Smooth muscle cell (in vitro differentiated cells): ENCODE measurements at regions not wholly inside any gene's neighbourhood (a gene's known extent, or its start where the extent isn't known, plus 50 kb on each side); places are given as distances from the start of the nearest gene placed in this dataset.

Experiments used
- DNase-seq: peaks from one replicate; lab custom pipeline; 2025; ENCODE audit not compliant: unreplicated experiment; lab: John Stamatoyannopoulos, UW
- H2AFZ ChIP-seq: fragments of 200-600 bp; sonication (generic); 2 replicates; pipeline ENCODE4 v1.6.0; 2016; ENCODE audit warnings: antibody characterized with exemption, low read depth, mild to moderate bottlenecking
- H3F3A ChIP-seq: fragments of 200-600 bp; sonication (generic); 2 replicates; pipeline ENCODE4 v1.6.0; 2017; ENCODE audit warnings: antibody characterized with exemption, low read depth
- H3K27ac ChIP-seq: fragments of 200-600 bp; sonication (generic); 2 replicates; pipeline ENCODE4 v1.5.1; 2016; ENCODE audit warnings: low read depth, mild to moderate bottlenecking
- H3K27me3 ChIP-seq: fragments of 200-600 bp; sonication (generic); 2 replicates; pipeline ENCODE4 v1.6.1; 2016; ENCODE audit warnings: low read depth, mild to moderate bottlenecking
- H3K36me3 ChIP-seq: fragments of 200-600 bp; sonication (generic); 2 replicates; pipeline ENCODE4 v1.5.1; 2016; ENCODE audit warnings: low read depth
- H3K4me1 ChIP-seq: fragments of 200-600 bp; sonication (generic); 2 replicates; pipeline ENCODE4 v1.5.1; 2016; ENCODE audit warnings: low read depth
- H3K4me2 ChIP-seq: fragments of 200-600 bp; sonication (generic); 2 replicates; pipeline ENCODE4 v1.6.0; 2016; ENCODE audit warnings: mild to moderate bottlenecking
- H3K4me3 ChIP-seq: fragments of 200-600 bp; sonication (generic); 2 replicates; pipeline ENCODE4 v1.5.1; 2016; ENCODE audit warnings: mild to moderate bottlenecking
- H3K79me2 ChIP-seq: fragments of 200-600 bp; sonication (generic); 2 replicates; pipeline ENCODE4 v1.6.0; 2016; ENCODE audit warnings: low read depth, mild to moderate bottlenecking
- H3K9ac ChIP-seq: fragments of 200-600 bp; sonication (generic); 2 replicates; pipeline ENCODE4 v1.6.0; 2016; ENCODE audit warnings: low read depth
- H3K9me3 ChIP-seq: fragments of 200-600 bp; sonication (generic); replicated peaks from 2 replicates; pipeline ENCODE4 v1.5.1; 2016; ENCODE audit warnings: low read depth
- H4K20me1 ChIP-seq: fragments of 200-600 bp; sonication (generic); 2 replicates; pipeline ENCODE4 v1.6.0; 2016; ENCODE audit warnings: low read depth
- WGBS: methylation state at CpG from one replicate; pipeline ENCODE4 v1.1.7; 2016; ENCODE audit warnings: low lambda C conversion rate; 5-methylcytosine and 5-hydroxymethylcytosine counted together
- TF ChIP-seq, protein P1 (sequence below): fragments of 200-600 bp; sonication (generic); IDR thresholded peaks from 2 replicates; pipeline ENCODE4 v1.5.1; 2017; ENCODE audit warnings: borderline replicate concordance, mild to moderate bottlenecking, antibody characterized with exemption; ENCODE audit not compliant: insufficient read depth, poor library complexity, severe bottlenecking

DNA sequence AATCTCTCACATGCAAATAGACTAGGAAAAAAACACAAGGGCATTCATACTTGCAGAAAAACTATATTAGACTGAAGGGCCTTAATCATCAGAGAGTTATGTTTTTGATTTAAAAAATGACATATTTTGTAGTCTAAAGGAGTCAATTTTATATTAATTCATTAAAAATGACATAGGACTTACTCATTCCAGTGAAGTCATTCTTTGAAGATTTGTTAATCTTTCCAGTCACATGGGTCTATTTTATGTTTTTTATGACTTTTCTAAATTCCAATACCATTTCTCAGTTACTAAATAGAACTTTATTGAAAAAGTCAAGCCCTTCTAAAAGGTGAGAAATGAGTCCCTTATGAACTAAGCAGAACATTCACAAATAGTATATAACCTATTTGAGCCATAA lies 743.8 kb upstream of the INTU start:
- DNase-seq = no peak
- H3K4me3 ChIP-seq = no peak overlapping the region
- H3K27ac ChIP-seq = no peak overlapping the region
- TF ChIP-seq, protein P1, sequence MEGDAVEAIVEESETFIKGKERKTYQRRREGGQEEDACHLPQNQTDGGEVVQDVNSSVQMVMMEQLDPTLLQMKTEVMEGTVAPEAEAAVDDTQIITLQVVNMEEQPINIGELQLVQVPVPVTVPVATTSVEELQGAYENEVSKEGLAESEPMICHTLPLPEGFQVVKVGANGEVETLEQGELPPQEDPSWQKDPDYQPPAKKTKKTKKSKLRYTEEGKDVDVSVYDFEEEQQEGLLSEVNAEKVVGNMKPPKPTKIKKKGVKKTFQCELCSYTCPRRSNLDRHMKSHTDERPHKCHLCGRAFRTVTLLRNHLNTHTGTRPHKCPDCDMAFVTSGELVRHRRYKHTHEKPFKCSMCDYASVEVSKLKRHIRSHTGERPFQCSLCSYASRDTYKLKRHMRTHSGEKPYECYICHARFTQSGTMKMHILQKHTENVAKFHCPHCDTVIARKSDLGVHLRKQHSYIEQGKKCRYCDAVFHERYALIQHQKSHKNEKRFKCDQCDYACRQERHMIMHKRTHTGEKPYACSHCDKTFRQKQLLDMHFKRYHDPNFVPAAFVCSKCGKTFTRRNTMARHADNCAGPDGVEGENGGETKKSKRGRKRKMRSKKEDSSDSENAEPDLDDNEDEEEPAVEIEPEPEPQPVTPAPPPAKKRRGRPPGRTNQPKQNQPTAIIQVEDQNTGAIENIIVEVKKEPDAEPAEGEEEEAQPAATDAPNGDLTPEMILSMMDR = no peak
- H2AFZ ChIP-seq = no peak overlapping the region
- no peaks in the 10 kb centered on the region for H3K79me2 ChIP-seq
- no peaks in the 10 kb centered on the region for H3K36me3 ChIP-seq
- no peaks in the 10 kb centered on the region for H3K9me3 ChIP-seq
- H3K27me3 ChIP-seq = no peaks in the 10 kb centered on the region
- H3K9ac ChIP-seq = no peak overlapping the region
- no peaks in the 10 kb centered on the region for H3F3A ChIP-seq
- no peaks in the 10 kb centered on the region for H4K20me1 ChIP-seq
- H3K4me1 ChIP-seq = no peaks in the 10 kb centered on the region
- H3K4me2 ChIP-seq = no peak overlapping the region

DNA sequence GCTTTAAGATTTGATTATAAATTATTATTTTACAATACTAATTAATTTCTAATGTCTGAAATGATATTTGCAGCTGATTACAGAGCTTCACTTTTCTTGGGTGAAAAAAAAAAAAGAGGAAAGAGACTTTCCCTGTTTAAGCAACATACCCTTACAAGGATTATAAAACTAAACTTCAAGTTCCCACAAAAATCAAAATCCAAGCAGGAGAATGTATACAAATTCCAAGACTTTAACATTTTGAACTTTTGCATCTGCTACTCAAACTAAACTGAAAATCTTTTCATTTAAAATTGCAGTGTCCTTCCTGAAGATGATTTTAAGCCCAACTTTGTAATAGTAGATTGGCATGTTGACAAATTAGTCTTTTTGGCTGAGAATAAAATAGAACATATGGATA lies 742.4 kb upstream of the INTU start:
- no peak overlapping the region for H3K4me3 ChIP-seq
- no peaks in the 10 kb centered on the region for H3K79me2 ChIP-seq
- no peak overlapping the region for H3K27ac ChIP-seq
- no peaks in the 10 kb centered on the region for H3K27me3 ChIP-seq
- TF ChIP-seq, protein P1 = no peak
- H2AFZ ChIP-seq = peak overlapping the region; percentile 39
- H3K9ac ChIP-seq = no peak overlapping the region
- no peaks in the 10 kb centered on the region for H3K9me3 ChIP-seq
- no peak for DNase-seq
- H3K4me2 ChIP-seq = no peak overlapping the region
- no peaks in the 10 kb centered on the region for H3F3A ChIP-seq
- H3K4me1 ChIP-seq = no peaks in the 10 kb centered on the region
- no peaks in the 10 kb centered on the region for H3K36me3 ChIP-seq
- no peaks in the 10 kb centered on the region for H4K20me1 ChIP-seq

DNA sequence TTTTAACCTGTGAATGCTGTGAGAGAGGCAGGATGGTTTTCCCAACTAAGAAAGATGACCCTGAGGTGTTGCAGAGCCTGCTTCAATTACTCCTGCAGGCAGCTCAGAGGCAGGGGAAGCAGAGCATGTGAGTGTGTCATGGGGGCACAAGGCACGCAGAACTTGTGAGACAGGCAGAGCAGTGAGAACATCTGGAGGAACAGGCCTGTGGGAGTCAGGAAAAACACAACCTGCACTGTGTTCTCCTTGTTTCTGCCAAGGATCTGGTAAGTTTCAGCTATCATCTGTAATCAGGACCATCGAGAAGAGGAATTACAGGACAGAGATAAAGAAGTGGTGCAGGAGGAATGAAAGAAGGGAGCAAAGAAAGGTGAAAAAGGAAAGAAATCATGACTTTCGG lies 741.8 kb upstream of the INTU start:
- no peaks in the 10 kb centered on the region for H3K4me1 ChIP-seq
- no peak overlapping the region for H3K27ac ChIP-seq
- no peak overlapping the region for H3K4me2 ChIP-seq
- H3K4me3 ChIP-seq = no peak overlapping the region
- no peaks in the 10 kb centered on the region for H4K20me1 ChIP-seq
- TF ChIP-seq, protein P1 = no peak
- no peaks in the 10 kb centered on the region for H3F3A ChIP-seq
- no peaks in the 10 kb centered on the region for H3K79me2 ChIP-seq
- no peak for DNase-seq
- WGBS = 47% methylated on average over 3 of the region's 3 CpGs
- no peak overlapping the region for H3K9ac ChIP-seq
- H3K27me3 ChIP-seq = no peaks in the 10 kb centered on the region
- H3K36me3 ChIP-seq = no peaks in the 10 kb centered on the region
- peak overlapping the region; percentile 39 for H2AFZ ChIP-seq
- no peaks in the 10 kb centered on the region for H3K9me3 ChIP-seq

DNA sequence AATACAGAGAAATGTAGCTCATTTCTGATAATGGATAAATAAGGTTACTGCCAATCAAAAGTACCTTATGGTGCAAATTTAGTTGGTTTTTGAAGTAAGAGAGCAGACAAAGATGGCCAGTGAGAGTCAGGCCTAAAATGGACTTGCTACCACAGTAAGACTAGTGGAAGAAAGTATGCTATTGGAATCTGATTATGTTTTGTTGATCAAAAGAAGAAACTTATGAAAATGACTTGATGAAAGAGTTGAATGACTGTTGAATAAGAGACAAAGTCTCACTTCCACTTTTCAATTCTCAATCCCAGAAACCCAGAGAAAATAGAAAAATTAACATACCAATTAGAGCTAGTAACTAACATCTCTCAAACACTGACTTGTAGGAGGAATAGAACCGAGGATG lies 737.8 kb upstream of the INTU start:
- Histone ChIP-seq H2AFZ (no peak overlapping the region), H3K4me2 (no peak overlapping the region), H3K79me2 (no peaks in the 10 kb centered on the region), H3K9ac (no peak overlapping the region), H3K27ac (no peak overlapping the region), H3K36me3 (no peaks in the 10 kb centered on the region), H3K4me3 (no peak overlapping the region), H4K20me1 (no peaks in the 10 kb centered on the region), H3K9me3 (no peaks in the 10 kb centered on the region), H3K4me1 (no peaks in the 10 kb centered on the region), H3F3A (no peaks in the 10 kb centered on the region), H3K27me3 (no peaks in the 10 kb centered on the region)
- 100% methylated on average over 1 of the region's 1 CpG for WGBS
- DNase-seq = no peak
- TF ChIP-seq, protein P1 = no peak
